H54 (cell line): ENCODE measurements at regions not wholly inside any gene's neighbourhood (a gene's known extent, or its start where the extent isn't known, plus 50 kb on each side); places are given as distances from the start of the nearest gene placed in this dataset.
"Not testable (repeated sequence)": the region's sequence is repeated elsewhere in the genome, so short reads cannot be mapped to it uniquely, and the experiment has no call there.

Experiments used
- DNase-seq: peaks from one replicate; pipeline ENCODE4 v3.0.0; 2011; ENCODE audit warnings: low spot score, mixed read lengths; ENCODE audit not compliant: insufficient read length
- FAIRE-seq: peaks from 3 replicates; lab custom pipeline; 2011; peaks lifted over from hg19 to GRCh38; lab: Jason Lieb, UNC
- POLR2A ChIP-seq: IDR thresholded peaks from 2 replicates; pipeline ENCODE4 v1.6.1; 2011; ENCODE audit warnings: low read depth, mild to moderate bottlenecking, low read length

DNA sequence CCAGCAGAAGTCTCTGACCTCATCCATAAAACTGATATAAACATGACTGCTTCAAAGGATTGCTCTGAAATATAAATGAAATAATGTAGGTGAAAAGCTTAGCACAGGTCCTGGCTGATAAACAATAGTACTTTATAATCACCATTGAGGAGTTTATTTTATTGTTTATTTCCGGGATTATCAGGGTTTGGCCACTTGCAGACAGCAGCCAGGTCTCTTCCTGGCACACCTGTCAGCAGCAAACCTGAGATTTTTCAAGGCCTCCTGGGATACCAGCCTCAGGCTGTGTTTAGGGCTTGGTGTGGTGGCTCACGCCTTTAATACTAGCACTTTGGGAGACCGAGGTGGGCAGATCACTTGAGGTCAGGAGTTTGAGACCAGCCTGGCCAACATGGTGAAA is 181.6 kb upstream of the IRF2BP2 start:
- not testable (repeated sequence) for FAIRE-seq, DNase-seq

DNA sequence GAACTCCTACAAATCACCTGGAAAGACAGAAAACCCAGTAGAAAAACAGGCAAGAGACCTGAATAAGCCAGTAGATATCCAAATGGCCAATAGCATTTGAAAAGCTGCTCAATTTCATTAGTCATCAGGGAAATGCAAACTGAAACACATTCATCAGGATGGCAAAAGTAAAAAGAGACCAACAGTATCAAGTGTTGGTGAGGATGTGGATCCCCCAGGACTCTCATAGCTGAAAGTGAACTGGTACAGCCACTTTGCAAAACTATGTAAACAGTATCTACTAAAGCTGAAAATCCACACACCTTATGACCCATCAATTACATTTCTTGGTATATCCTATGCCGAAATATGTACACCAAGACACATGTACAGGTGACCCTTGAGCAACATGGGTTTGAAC is 180.4 kb upstream of the IRF2BP2 start:
- DNase-seq, FAIRE-seq: not testable (repeated sequence)

DNA sequence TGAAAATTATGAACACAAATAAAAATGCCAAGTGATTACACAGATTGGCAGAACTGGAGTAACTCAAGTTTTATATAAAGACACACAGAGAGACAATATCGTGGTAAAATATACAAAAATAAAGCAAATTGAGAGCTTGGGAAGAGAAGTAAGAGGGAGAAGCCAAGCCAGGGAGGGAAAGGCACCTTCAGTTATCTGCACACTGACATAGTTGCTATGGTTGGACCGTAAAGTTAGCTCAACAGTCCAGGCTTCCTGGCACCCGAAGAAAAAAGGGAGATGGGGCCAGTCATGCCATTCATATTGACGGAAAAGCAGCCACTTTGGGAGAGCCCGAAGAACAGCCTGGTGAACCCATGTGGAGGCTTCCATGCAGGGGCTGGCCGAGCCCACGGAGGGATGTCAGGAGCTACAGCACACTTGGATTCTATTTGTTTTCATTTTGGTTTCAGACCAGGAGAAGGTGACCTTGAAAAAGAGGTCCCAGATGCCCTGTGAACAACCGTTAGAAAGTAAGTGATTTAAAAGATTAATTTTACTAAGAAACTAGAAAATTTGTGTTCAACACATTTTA is 177.1 kb upstream of the IRF2BP2 start:
- not testable (repeated sequence) for FAIRE-seq, DNase-seq

DNA sequence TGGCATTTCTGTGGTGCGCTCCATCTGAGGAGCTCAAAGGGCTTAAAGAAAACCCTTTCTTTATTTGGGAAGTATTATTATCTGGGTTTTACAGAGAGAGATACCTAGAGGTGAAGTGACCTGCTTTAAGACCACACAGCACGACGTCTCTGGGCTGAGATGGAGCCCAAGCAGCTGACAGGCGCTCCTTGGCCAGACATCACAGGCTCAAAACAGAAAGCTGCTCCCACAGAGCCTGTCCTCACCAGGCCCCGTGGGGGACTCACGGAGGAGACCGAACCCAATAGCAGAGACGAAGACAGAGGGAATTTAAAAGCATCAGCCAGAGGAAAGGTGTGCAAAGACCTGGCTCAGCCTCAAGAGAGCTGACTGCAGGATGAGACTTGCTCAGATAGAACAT is 175.9 kb upstream of the IRF2BP2 start:
- not testable (repeated sequence) for DNase-seq, FAIRE-seq

DNA sequence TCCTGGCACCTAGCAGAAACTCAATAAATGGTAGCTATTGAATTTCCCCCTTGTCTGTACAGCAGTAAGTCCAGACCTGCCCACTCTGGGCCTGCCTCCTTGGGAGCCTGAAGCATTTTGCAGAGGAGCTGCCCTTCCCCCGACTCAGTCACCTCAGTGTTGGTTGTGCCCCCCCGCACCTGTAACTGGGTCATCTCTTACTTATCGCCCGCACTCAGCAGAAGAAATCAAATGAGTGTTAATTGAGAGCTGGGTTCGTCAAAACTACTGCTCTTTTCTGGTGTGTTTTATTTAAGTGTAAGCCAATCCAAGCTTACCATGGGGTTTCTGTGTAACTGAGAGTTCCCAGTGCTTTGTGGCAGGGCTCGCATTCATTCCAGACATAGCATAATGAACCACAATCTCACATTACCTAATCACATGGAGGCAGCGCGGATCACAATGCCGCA is 175.5 kb upstream of the IRF2BP2 start:
- not testable (repeated sequence) for DNase-seq, FAIRE-seq

DNA sequence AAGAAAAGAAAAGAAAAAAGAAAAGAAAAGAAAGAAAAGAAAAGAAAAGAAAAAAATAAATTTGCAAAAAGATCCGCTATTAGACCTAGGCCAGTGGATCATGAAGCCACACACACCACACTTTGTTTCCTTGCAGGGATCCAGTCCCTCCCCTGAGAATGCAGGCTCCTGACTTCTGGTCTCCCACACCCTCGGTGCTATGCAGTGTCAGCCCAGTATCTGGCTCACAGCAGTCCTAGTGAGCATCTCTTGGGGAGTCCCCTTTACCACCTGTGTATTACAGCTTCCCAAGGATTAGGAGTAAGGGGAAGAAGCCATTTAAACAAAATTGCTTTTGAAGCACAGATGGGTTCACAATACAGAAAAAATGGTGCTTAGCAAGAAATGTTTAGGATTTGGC is 174.1 kb upstream of the IRF2BP2 start:
- not testable (repeated sequence) for DNase-seq, FAIRE-seq

DNA sequence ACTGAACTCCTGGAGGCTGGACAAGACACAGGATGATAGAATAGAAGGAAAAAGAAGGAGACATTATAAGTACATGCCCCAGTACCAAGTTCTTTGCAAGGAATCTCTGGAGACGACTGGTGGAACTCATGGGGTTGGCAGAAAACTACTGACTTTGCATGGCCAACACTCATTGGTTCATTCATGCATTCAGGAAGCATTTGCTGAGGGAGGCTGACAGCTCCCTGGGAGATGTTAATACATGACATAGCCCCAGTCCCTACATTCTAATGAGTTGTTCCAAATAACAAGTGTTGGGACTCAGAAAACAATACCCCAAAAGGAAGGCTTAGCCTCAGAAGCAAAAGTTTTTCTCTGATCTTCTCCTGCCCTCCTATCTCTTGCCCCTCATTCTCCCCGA is 172.8 kb upstream of the IRF2BP2 start:
- FAIRE-seq (no peak), DNase-seq (no peak)
- TF ChIP-seq POLR2A: no peak

DNA sequence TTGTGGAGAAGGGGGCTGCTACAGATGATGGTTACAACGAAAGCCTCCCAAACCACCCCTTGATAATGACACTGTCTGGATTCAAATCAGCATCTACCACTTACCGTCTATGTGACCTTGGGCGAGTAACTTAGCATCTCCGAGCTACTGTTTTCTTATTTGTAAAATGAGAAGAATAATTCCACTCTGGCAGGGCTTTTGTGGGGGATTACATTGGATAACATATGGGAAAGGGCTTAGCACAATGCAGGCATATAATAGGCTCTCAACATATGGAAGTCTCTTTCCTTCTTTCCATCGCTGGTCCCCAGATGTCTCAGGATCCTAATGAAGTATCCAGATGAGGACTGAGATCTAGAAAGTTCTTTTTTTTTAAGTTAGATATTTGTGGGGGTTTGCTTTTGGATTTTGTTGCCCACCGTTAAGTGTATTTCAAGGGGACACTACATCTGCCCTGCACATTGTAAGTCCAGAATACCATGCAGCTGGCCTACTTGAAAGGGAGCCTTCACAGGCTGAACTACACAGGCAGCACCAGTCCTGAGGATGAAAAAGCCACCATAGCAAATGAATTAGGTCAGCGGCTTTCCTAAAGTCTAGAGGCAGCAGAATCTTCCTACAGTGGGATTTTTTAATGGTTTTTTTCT is 172.2 kb upstream of the IRF2BP2 start:
- DNase-seq: no peak
- FAIRE-seq: no peak
- no peak for TF ChIP-seq POLR2A

DNA sequence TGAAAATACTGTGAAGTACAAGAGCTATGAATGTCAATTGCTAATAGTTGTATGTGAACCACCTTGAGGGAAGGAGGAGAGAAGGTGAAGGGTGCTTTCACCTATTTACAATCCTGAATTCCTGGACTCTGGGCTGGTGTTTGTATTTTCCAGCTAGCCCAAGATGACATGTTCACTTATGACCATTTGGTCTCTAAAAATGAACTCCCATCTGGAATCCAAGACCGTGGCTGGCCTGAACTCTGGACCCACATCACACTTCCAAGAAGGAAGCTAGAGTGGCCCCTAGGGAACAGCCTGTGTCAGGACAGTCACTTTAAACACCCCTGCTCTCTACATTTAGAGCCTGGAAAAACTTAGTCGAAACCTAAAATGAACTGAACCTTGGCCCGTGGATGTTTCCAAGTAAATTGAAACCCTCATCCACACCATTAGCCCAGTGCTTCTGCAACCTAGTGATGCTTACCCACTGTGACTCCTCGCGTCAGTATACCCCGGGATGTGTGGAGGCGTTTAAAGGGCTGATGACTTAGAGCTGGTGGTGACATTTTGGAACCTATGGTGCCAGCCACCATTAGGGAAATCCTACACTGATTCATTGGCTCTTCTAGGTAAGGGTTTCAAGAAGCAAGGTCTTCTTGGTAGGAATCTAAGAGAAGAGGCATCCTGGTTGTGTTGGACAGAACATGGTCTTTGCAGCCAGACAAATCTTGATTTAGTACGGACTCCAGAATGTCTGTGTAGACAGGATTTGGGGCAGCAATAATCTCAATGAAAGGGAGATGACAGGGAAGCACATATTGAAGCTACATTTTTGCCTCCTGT is 171.5 kb upstream of the IRF2BP2 start:
- DNase-seq (no peak), FAIRE-seq (no peak)
- TF ChIP-seq POLR2A: no peak

DNA sequence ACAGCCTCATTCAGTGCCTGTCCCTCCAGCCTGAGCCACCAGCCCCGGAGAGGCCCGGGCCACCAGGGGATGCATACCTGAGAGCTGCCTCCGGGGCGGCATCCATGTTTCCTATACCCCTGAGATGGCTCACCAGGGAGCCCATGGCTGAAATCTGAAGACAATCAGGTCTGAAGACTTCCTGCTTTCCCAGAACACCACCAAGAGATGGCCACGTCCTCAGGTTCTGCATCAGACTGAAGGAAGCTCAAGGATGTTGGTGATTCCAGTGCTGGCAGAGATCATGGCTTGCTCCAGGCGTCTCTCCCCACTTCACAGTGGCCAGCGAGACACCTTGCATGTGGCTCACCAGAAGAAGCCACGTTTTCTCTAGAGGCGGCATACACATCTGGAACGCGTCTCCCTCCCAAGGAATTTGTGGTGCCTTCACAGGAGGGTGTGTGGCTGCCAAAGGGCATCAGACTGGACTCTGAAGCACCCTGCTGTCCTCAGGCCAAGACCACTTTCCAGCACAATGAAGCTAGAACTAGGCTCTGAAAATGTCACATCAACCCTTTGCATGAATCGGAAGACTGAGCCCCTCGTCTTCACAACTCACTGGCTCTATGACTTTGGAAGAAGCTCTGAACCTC is 170.7 kb upstream of the IRF2BP2 start:
- DNase-seq (no peak), FAIRE-seq (no peak)
- TF ChIP-seq POLR2A: no peak

DNA sequence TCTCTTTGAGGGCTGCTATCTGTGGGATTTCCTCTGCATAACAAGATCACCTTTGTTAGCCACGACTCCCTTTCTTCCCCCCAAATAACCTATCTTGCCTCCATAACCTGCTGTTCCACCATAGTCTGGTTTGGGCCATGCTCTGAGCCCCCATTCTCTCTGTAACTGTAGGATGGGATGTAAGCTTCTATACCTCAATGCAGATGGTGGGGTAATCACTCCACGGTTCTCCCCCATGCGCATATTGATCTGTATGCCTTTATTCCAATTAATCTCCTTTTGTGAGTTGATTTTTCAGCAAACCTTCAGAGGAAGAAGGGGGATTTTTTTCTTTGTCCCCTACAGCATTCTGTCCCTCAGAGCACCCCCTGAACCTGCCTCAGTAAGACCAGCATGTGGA is 170.1 kb upstream of the IRF2BP2 start:
- FAIRE-seq (no peak), DNase-seq (no peak)
- TF ChIP-seq POLR2A: no peak

DNA sequence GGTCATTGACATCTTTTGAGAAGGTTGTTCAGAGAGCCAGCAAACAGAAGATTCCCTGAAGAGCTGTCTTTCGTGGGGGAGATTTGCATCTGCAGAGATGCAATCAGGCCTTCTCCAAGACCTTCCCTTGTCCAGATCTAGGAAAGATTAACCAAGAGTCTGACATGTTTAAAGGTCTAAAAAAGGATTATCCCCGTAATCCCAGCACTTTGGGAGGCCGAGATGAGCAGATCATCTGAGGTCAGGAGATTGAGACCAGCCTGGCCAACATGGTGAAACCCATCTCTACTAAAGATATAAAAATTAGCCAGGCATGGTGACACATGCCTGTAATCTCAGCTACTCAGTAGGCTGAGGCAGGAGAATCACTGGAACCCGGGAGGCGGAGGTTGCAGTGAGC is 169.6 kb upstream of the IRF2BP2 start:
- FAIRE-seq: not testable (repeated sequence)

DNA sequence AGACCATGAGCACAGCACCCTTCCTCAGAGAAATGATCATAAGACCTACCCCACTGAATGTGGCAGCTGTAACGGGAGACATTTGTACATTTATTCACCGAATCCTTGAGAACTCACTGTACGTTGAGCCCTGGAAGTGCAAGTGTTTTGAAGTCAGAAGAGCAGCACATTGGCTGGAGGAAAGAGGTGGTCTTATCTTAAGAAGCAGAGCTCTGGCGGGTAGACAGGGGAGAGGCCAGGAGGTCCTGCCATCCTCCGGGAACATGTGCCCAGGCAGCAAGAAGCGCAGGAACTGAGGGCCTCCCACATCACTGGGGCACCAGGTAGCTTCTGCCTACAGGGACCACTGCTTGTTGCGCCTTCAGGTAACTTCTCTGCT is 169.2 kb upstream of the IRF2BP2 start:
- FAIRE-seq (no peak), DNase-seq (no peak)
- TF ChIP-seq POLR2A: no peak

More for the DNA sequence above, 169.6 kb upstream of the IRF2BP2 start:
- not testable (repeated sequence) for DNase-seq

DNA sequence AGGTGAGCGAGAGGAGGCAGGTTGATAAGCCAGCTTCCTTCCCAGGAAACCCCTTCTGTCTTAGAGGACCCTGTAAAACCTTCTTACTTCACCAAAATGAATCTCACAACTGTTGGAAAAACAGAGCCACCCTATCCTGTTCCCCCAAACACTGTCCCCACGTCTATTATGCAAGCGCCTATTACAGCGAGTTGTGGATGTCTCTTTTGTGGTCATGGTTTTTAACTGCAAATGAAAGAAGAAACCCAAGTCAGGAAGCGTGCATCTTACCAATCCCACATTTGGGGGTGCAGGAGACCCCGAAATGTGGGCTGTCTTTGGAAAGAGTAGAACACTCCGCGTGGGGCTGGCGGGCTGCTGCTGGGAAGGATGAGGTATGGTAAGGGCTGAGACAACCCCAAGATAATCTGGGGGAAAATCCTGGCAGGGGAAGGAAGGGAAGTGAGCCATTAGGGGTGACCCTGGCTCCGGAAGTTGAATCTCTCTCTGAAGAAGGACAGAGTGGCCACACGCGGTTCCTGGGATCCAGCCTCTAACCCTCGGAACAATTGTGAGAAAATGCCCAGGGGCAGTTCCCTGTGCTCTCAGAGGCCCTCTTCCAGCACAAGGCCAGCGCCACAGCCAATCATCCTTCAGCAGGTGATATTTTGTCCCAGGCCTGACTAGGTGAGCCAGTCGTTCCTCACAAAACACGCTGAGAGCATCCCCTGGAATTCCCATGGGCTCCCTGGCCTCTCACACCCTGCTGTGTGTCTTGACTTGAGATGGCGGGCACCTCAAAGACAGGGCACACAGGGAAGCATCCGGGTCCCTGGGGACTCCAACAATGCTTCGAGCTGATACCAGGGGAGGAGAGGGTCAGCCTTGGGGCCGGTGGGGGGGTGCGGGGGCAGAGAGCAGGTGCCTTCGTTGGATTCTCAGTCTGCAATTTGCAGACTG is 168.5 kb upstream of the IRF2BP2 start:
- DNase-seq (no peak), FAIRE-seq (no peak)
- TF ChIP-seq POLR2A: no peak
